Nephron progenitor cell (in vitro differentiated cells): ENCODE measurements at regions not wholly inside any gene's neighbourhood (a gene's known extent, or its start where the extent isn't known, plus 50 kb on each side); places are given as distances from the start of the nearest gene placed in this dataset.

Source experiments
- DNase-seq: peaks from one replicate; pipeline ENCODE4 v3.0.0; 2021
- H3K27ac Mint-ChIP-seq: 2 replicates; pipeline ENCODE4 v1.8.0; 2021; ENCODE audit warnings: mild to moderate bottlenecking, moderate library complexity, mixed read lengths
- H3K27me3 Mint-ChIP-seq: 2 replicates; pipeline ENCODE4 v1.8.0; 2021; ENCODE audit warnings: mild to moderate bottlenecking, low read depth, mixed read lengths; ENCODE audit not compliant: poor library complexity
- H3K36me3 Mint-ChIP-seq: 2 replicates; pipeline ENCODE4 v1.8.0; 2021; ENCODE audit warnings: low read depth, mixed read lengths
- H3K4me1 Mint-ChIP-seq: 2 replicates; pipeline ENCODE4 v1.8.0; 2021; ENCODE audit warnings: mixed read lengths
- H3K4me3 Mint-ChIP-seq: 2 replicates; pipeline ENCODE4 v1.8.0; 2021; ENCODE audit warnings: mild to moderate bottlenecking, moderate library complexity, mixed read lengths
- H3K9me3 Mint-ChIP-seq: 2 replicates; pipeline ENCODE4 v1.8.0; 2021; ENCODE audit warnings: mild to moderate bottlenecking, moderate library complexity, mixed read lengths
- CTCF ChIP-seq: fragments of 200-600 bp; sonication (generic); IDR thresholded peaks from 2 replicates; pipeline ENCODE4 v1.5.0; 2021; ENCODE audit warnings: antibody characterized with exemption

- H3K36me3 Mint-ChIP-seq: peaks cover 7% of the 10 kb centered on the region
- H3K4me1 Mint-ChIP-seq: no peaks in the 10 kb centered on the region
- no peak for TF ChIP-seq CTCF
- no peak overlapping the region for H3K27ac Mint-ChIP-seq
- H3K4me3 Mint-ChIP-seq: no peak overlapping the region
- DNase-seq: no peak
- no peaks in the 10 kb centered on the region for H3K27me3 Mint-ChIP-seq
- H3K9me3 Mint-ChIP-seq: peaks cover 37% of the 10 kb centered on the region
Observed at GRCh38 chr12:74922642-74923041, 287.0 kb downstream of the KCNC2 start.

GRCh38 chr12:74941670-74942069 is 268.0 kb downstream of the KCNC2 start:
- Mint-ChIP-seq H3K9me3 (no peaks in the 10 kb centered on the region), H3K4me3 (no peak overlapping the region), H3K36me3 (no peaks in the 10 kb centered on the region), H3K4me1 (peaks cover 18% of the 10 kb centered on the region), H3K27ac (no peak overlapping the region), H3K27me3 (no peaks in the 10 kb centered on the region)
- DNase-seq: no peak
- TF ChIP-seq CTCF: no peak

GRCh38 chr12:74945771-74946198 is 263.9 kb downstream of the KCNC2 start:
- Mint-ChIP-seq H3K27me3 (no peaks in the 10 kb centered on the region), H3K4me1 (peaks cover 18% of the 10 kb centered on the region), H3K4me3 (no peak overlapping the region), H3K27ac (no peak overlapping the region), H3K36me3 (no peaks in the 10 kb centered on the region), H3K9me3 (peaks cover 4% of the 10 kb centered on the region)
- TF ChIP-seq CTCF: no peak
- DNase-seq: no peak

GRCh38 chr12:74953697-74954096 is 255.9 kb downstream of the KCNC2 start:
- Mint-ChIP-seq H3K4me3 (no peak overlapping the region), H3K27me3 (no peaks in the 10 kb centered on the region), H3K27ac (no peak overlapping the region), H3K36me3 (no peaks in the 10 kb centered on the region), H3K4me1 (no peaks in the 10 kb centered on the region), H3K9me3 (peaks cover 50% of the 10 kb centered on the region)
- no peak for TF ChIP-seq CTCF
- no peak for DNase-seq

GRCh38 chr12:74957231-74957630 is 252.4 kb downstream of the KCNC2 start:
- no peaks in the 10 kb centered on the region for H3K36me3 Mint-ChIP-seq
- no peak overlapping the region for H3K4me3 Mint-ChIP-seq
- TF ChIP-seq CTCF: no peak
- no peaks in the 10 kb centered on the region for H3K4me1 Mint-ChIP-seq
- no peaks in the 10 kb centered on the region for H3K27me3 Mint-ChIP-seq
- H3K9me3 Mint-ChIP-seq: peaks cover 40% of the 10 kb centered on the region
- H3K27ac Mint-ChIP-seq: no peak overlapping the region
- no peak for DNase-seq

GRCh38 chr12:74957634-74958033 is 252.0 kb downstream of the KCNC2 start:
- H3K27me3 Mint-ChIP-seq: no peaks in the 10 kb centered on the region
- H3K9me3 Mint-ChIP-seq: peaks cover 36% of the 10 kb centered on the region
- H3K4me3 Mint-ChIP-seq: no peak overlapping the region
- no peaks in the 10 kb centered on the region for H3K4me1 Mint-ChIP-seq
- no peak for TF ChIP-seq CTCF
- no peaks in the 10 kb centered on the region for H3K36me3 Mint-ChIP-seq
- no peak for DNase-seq
- no peak overlapping the region for H3K27ac Mint-ChIP-seq
